Lung (tissue), 11 donors: ENCODE measurements at regions not wholly inside any gene's neighbourhood (a gene's known extent, or its start where the extent isn't known, plus 50 kb on each side); places are given as distances from the start of the nearest gene placed in this dataset.

Experiments
- ATAC-seq: fragments of 200-7000 bp; cut with Tn5 transposase; one replicate; pipeline ENCODE4 v1.9.1; 2020; ENCODE audit warnings: moderate number of reproducible peaks; ENCODE audit not compliant: insufficient read depth, low FRiP score
- DNase-seq, 3 donors: peaks; one replicate each; pipeline ENCODE4 v3.0.0-alpha.2; 2013 to 2017
- H3K27ac ChIP-seq, 2 donors: one replicate each; pipeline ENCODE4 v1.5.1; 2013; ENCODE audit warnings: mild to moderate bottlenecking in 2 of 2, moderate library complexity in 2 of 2, control low read depth in 1 of 2, inconsistent platforms in 1 of 2, low read depth in 1 of 2, low read length in 1 of 2
- H3K27me3 ChIP-seq, 3 donors: one replicate each; pipeline ENCODE4 v1.5.1; 2013; ENCODE audit warnings: low read length in 2 of 3; ENCODE audit not compliant: control insufficient read depth in 3 of 3, insufficient read depth in 3 of 3
- H3K36me3 ChIP-seq, 4 donors: one replicate each; pipeline ENCODE4 v1.5.1; 2013; ENCODE audit warnings: low read length in 4 of 4, mild to moderate bottlenecking in 1 of 4, moderate library complexity in 1 of 4; ENCODE audit not compliant: control insufficient read depth in 4 of 4, insufficient read depth in 4 of 4
- H3K4me1 ChIP-seq, 5 donors: one replicate each; pipeline ENCODE4 v1.5.1; 2013; ENCODE audit warnings: low read length in 5 of 5, mild to moderate bottlenecking in 2 of 5, moderate library complexity in 1 of 5; ENCODE audit not compliant: control insufficient read depth in 5 of 5, insufficient read depth in 5 of 5
- H3K4me3 ChIP-seq: one replicate; pipeline ENCODE4 v1.5.1; 2013; ENCODE audit warnings: mild to moderate bottlenecking, control low read depth, moderate library complexity
- H3K9ac ChIP-seq, 2 donors: one replicate each; pipeline ENCODE4 v1.5.1; 2013; ENCODE audit warnings: low read length in 2 of 2, control low read depth in 1 of 2; ENCODE audit not compliant: insufficient read depth in 1 of 2
- H3K9me3 ChIP-seq, 4 donors: one replicate each; pipeline ENCODE4 v1.5.1; 2013; ENCODE audit warnings: low read length in 3 of 4, mild to moderate bottlenecking in 1 of 4, moderate library complexity in 1 of 4; ENCODE audit not compliant: control insufficient read depth in 4 of 4, insufficient read depth in 3 of 4
- CTCF ChIP-seq: IDR thresholded peaks from 2 replicates; pipeline ENCODE4 v1.5.1; 2012; ENCODE audit warnings: mild to moderate bottlenecking; ENCODE audit errors: control extremely low read depth, extremely low read depth
- WGBS, 2 donors: extraction: QIAGEN DNeasy Blood & Tissue Kit; methylation state at CpG; one replicate each; pipeline ENCODE4 v1.1.7; 2013; 5-methylcytosine and 5-hydroxymethylcytosine counted together
- donor health status: control.
- donor health status: control.
- donor health status: Bipolar disorder and iron deficiency.
- donor health status: healthy.
- donor health status: DM: yes; HTN: yes; CAD: no.

DNA sequence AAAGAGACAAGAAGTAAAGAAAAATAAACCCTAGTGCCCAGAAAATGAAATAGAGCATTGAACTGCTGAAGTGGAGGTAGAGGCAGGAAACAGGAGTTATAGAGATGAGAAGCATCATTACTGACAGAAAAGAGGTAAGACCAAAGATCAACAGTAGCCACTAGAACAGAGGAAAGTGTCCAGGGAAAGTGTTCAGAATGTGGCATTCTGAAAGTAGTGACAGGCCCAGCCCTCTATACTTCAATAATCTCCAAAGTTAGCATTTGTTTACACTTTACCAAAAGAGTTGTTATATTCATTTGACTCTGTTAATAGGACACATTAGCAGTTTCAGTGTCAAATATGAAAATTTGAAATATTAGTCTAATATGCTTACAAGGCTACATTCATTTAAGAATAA lies 727.1 kb upstream of the NECTIN3 start:
- no peaks in the 10 kb centered on the region for H3K9me3 ChIP-seq
- no peak overlapping the region for H3K9ac ChIP-seq
- DNase-seq (no peak), ATAC-seq (no peak)
- H3K4me3 ChIP-seq, result no peak overlapping the region
- no peak overlapping the region for H3K27ac ChIP-seq
- H3K27me3 ChIP-seq, result no peaks in the 10 kb centered on the region
- no peak for TF ChIP-seq CTCF
- H3K4me1 ChIP-seq, result peaks cover 0 to 3% (median 0%) of the 10 kb centered on the region in 5 donors
- H3K36me3 ChIP-seq, result no peaks in the 10 kb centered on the region

DNA sequence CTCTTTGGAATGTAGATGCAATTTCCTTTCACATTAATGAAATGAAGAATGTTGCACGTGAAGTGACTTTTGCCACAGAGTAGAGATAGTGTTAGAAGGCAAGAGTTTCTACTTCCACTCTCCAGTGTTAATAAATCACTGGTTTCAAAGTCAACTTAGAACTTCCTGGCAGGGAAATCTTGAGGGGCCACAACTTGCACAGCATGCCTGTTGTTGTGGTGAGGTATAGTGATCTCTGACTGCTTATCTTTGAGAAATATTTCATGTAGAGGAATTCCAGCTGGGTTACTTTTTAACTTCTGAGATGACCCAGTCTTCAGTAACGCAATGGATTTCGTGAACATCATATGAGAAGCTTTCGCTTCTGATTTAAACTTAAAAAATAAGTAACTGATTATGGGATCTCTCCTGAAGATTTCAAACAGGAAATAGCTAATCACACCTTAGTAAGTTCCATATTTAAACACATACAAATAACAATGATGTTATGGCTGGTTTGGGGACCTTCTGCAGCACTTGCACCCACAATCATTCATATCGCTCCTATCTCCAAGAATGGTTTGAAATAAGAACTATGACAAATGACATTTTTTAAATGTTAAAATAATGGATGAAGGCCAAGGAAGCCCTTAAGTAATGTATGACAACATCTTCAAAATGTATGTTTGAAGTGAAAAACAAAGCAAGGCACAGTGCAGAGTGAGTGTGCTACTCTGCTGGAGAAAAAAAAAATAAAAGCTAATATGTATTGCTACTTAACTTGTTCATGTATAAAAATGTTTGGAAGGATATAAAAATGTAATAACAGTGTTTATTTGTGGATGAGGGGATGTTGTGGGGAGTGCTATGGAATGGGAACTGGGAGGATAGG lies 726.5 kb upstream of the NECTIN3 start:
- Histone ChIP-seq H3K27me3 (no peaks in the 10 kb centered on the region), H3K9me3 (no peaks in the 10 kb centered on the region), H3K27ac (no peak overlapping the region), H3K9ac (no peak overlapping the region), H3K4me3 (no peak overlapping the region), H3K36me3 (no peaks in the 10 kb centered on the region), H3K4me1 (peaks cover 0 to 3% (median 0%) of the 10 kb centered on the region in 5 donors)
- peak; percentile 42 to 69 (median 52) for DNase-seq
- WGBS, 2 donors, result 27 to 43% methylated on average over 5 of the region's 5 CpGs
- no peak for TF ChIP-seq CTCF
- peak; percentile 63 for ATAC-seq

GRCh38 chr3:110349295-110349694 lies 722.3 kb upstream of the NECTIN3 start:
- Histone ChIP-seq H3K27ac (no peak overlapping the region), H3K9me3 (no peaks in the 10 kb centered on the region), H3K36me3 (no peaks in the 10 kb centered on the region), H3K4me1 (peaks cover 0 to 3% (median 0%) of the 10 kb centered on the region in 5 donors), H3K9ac (no peak overlapping the region), H3K4me3 (no peak overlapping the region), H3K27me3 (no peaks in the 10 kb centered on the region)
- no peak for TF ChIP-seq CTCF
- 88 to 90% methylated on average over 2 of the region's 2 CpGs for WGBS, 2 donors
- ATAC-seq (no peak), DNase-seq (no peak)
